Keratinocyte (primary cell): ENCODE measurements at regions not wholly inside any gene's neighbourhood (a gene's known extent, or its start where the extent isn't known, plus 50 kb on each side); places are given as distances from the start of the nearest gene placed in this dataset.

ENCODE experiments used
- DNase-seq: peaks from one replicate; pipeline ENCODE4 v3.0.0-alpha.2; 2011; ENCODE audit warnings: low read depth, missing footprints, low spot score
- FAIRE-seq: peaks from 2 replicates; lab custom pipeline; 2011; peaks lifted over from hg19 to GRCh38; lab: Jason Lieb, UNC
- H2AFZ ChIP-seq: 2 replicates; pipeline ENCODE4 v1.6.0; 2012; ENCODE audit warnings: low read length, control low read depth, inconsistent platforms; ENCODE audit not compliant: control insufficient read depth
- H3K27ac ChIP-seq: 2 replicates; pipeline ENCODE4 v1.5.1; 2011; ENCODE audit warnings: low read length; ENCODE audit not compliant: control insufficient read depth, insufficient read depth
- H3K27me3 ChIP-seq: 3 replicates; pipeline ENCODE4 v1.6.0; 2011; ENCODE audit warnings: low read length; ENCODE audit not compliant: control insufficient read depth, insufficient read depth; ENCODE audit errors: extremely low read depth
- H3K36me3 ChIP-seq, 2 experiments: 2 replicates in 1 of 2; 3 replicates in 1 of 2; pipeline ENCODE4 v1.5.1; 2011; ENCODE audit warnings: low read length in 2 of 2, mild to moderate bottlenecking in 1 of 2; ENCODE audit not compliant: control insufficient read depth in 2 of 2, insufficient read depth in 2 of 2; ENCODE audit errors: extremely low read depth in 1 of 2
- H3K4me1 ChIP-seq: 3 replicates; pipeline ENCODE4 v1.5.1; 2011; ENCODE audit warnings: low read length; ENCODE audit not compliant: control insufficient read depth, insufficient read depth; ENCODE audit errors: extremely low read depth
- H3K4me2 ChIP-seq: 3 replicates; pipeline ENCODE4 v1.6.0; 2011; ENCODE audit warnings: low read depth, low read length; ENCODE audit not compliant: control insufficient read depth, insufficient read depth; ENCODE audit errors: extremely low read depth
- H3K4me3 ChIP-seq, 3 experiments: fragments of 200-600 bp in 1 of 3; sonication (generic) in 1 of 3; 2 replicates in 2 of 3; 3 replicates in 1 of 3; pipeline ENCODE4 v1.5.1; 2011 to 2016; ENCODE audit warnings: low read length in 3 of 3, mild to moderate bottlenecking in 3 of 3, control low read depth in 2 of 3, inconsistent platforms in 1 of 3, low read depth in 1 of 3, mixed read lengths in 1 of 3, mixed run types in 1 of 3, moderate library complexity in 1 of 3; ENCODE audit not compliant: control insufficient read depth in 2 of 3, insufficient read depth in 2 of 3; ENCODE audit errors: extremely low read depth in 1 of 3
- H3K79me2 ChIP-seq: 2 replicates; pipeline ENCODE4 v1.6.0; 2012; ENCODE audit warnings: low read length; ENCODE audit not compliant: control insufficient read depth, insufficient read depth
- H3K9ac ChIP-seq: 3 replicates; pipeline ENCODE4 v1.6.0; 2011; ENCODE audit warnings: low read length; ENCODE audit not compliant: control insufficient read depth, insufficient read depth; ENCODE audit errors: extremely low read depth
- H3K9me1 ChIP-seq: 3 replicates; pipeline ENCODE4 v1.6.0; 2011; ENCODE audit warnings: low read length; ENCODE audit not compliant: control insufficient read depth, insufficient read depth; ENCODE audit errors: extremely low read depth
- H3K9me3 ChIP-seq: 2 replicates; pipeline ENCODE4 v1.5.1; 2012; ENCODE audit warnings: low read depth, low read length; ENCODE audit not compliant: control insufficient read depth
- H4K20me1 ChIP-seq: 3 replicates; pipeline ENCODE4 v1.6.0; 2011; ENCODE audit warnings: low read length; ENCODE audit not compliant: control insufficient read depth, insufficient read depth; ENCODE audit errors: extremely low read depth
- CTCF ChIP-seq, 3 experiments: IDR thresholded peaks in 1 of 3; conservative IDR thresholded peaks in 1 of 3; optimal IDR thresholded peaks in 1 of 3; 2 replicates in 2 of 3; 3 replicates in 1 of 3; pipeline versions ENCODE3 to v1.5.1; 2011; ENCODE audit warnings: low read length in 3 of 3, mild to moderate bottlenecking in 3 of 3, moderate library complexity in 2 of 3, control low read depth in 1 of 3, inconsistent platforms in 1 of 3; ENCODE audit not compliant: insufficient read depth in 2 of 3; ENCODE audit errors: extremely low read depth in 1 of 3
- EZH2 ChIP-seq: IDR thresholded peaks from one replicate; pipeline ENCODE4 v1.6.1; 2012; ENCODE audit warnings: inconsistent platforms, mild to moderate bottlenecking, low read length, moderate library complexity
- dilution Hi-C: fragments of 300-500 bp; cut with MboI; formaldehyde crosslinking; loops from one replicate; pipeline ENCODE4 v1.7.0; 2020; ENCODE audit warnings: low sequenced_read_pairs; ENCODE audit not compliant: extremely low pct_ligation_motif_present

GRCh38 chr2:65501836-65502235, 69.4 kb upstream of the SPRED2 start:
- Histone ChIP-seq H3K4me3 (no peak overlapping the region), H4K20me1 (no peaks in the 10 kb centered on the region), H3K9me3 (no peaks in the 10 kb centered on the region), H3K9ac (no peak overlapping the region), H3K79me2 (no peaks in the 10 kb centered on the region), H3K27me3 (no peaks in the 10 kb centered on the region), H3K4me1 (peaks cover 9% of the 10 kb centered on the region), H2AFZ (no peak overlapping the region), H3K36me3 (no peaks in the 10 kb centered on the region), H3K4me2 (no peak overlapping the region), H3K9me1 (no peaks in the 10 kb centered on the region), H3K27ac (no peak overlapping the region)
- FAIRE-seq: no peak
- TF ChIP-seq CTCF (optimal IDR thresholded peaks at IDR 0.05 in 1 of 3, IDR thresholded peaks at IDR 0.05 in 1 of 3, conservative IDR thresholded peaks at IDR 0.05 in 1 of 3; ENCODE audit: extremely low read depth in 1 of 3, insufficient read depth in 2 of 3, low read length in 3 of 3) (no peak), EZH2 (no peak)
- dilution Hi-C loops: no loop called here
- no peak for DNase-seq

- TF ChIP-seq CTCF (optimal IDR thresholded peaks at IDR 0.05 in 1 of 3, IDR thresholded peaks at IDR 0.05 in 1 of 3, conservative IDR thresholded peaks at IDR 0.05 in 1 of 3; ENCODE audit: extremely low read depth in 1 of 3, insufficient read depth in 2 of 3, low read length in 3 of 3): no peak
- no peak overlapping the region for H2AFZ ChIP-seq
- DNase-seq (no peak), FAIRE-seq (no peak)
- H3K27ac ChIP-seq: no peak overlapping the region
- H3K9me1 ChIP-seq: no peaks in the 10 kb centered on the region
- H3K4me3 ChIP-seq: no peak overlapping the region
- no peaks in the 10 kb centered on the region for H3K36me3 ChIP-seq
- H3K79me2 ChIP-seq: no peaks in the 10 kb centered on the region
- H3K4me2 ChIP-seq: no peak overlapping the region
- dilution Hi-C loops: no loop called here
- peaks cover 9% of the 10 kb centered on the region for H3K4me1 ChIP-seq
- H3K9ac ChIP-seq: no peak overlapping the region
- H3K27me3 ChIP-seq: no peaks in the 10 kb centered on the region
- H3K9me3 ChIP-seq: no peaks in the 10 kb centered on the region
- no peaks in the 10 kb centered on the region for H4K20me1 ChIP-seq
Measured at GRCh38 chr2:65501074-65501473, 68.7 kb upstream of the SPRED2 start.
